ENCODE measurements at regions not wholly inside any gene's neighbourhood (a gene's known extent, or its start where the extent isn't known, plus 50 kb on each side); places are given as distances from the start of the nearest gene placed in this dataset.
"Not testable (repeated sequence)": the region's sequence is repeated elsewhere in the genome, so short reads cannot be mapped to it uniquely, and the experiment has no call there.

DNA sequence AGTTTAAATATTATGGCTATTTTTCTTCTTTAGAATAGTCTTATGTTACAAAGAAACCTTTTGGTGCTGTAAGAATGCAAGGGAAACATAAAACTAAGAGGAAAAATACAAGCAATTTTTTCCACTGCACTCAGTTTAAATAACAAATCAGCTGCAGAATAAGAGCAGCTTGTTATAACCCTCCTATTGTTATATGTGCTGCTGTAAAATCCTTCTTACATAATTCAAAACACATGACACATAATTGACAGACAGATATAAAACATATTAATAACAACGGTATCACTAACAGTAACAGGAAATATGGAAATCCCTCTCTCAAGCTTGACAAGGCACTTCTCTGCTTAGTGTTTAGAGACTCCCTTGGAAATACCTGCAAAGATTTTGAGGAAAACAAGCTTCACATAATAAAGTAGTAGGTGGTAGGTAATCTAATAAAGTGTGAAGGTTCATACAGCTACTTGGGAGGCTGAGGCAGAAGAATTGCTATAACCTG, 385.3 kb upstream of the HS3ST1 start:
- Mint-ChIP-seq H3K4me1 (no peaks in the 10 kb centered on the region), H3K27ac (no peak overlapping the region), H3K4me3 (no peak overlapping the region), H3K9me3 (ENCODE audit: insufficient read depth) (no peaks in the 10 kb centered on the region), H3K27me3 (no peaks in the 10 kb centered on the region)
- DNase-seq, result no peak
- no peak overlapping the region for H3K9ac ChIP-seq (ENCODE audit: low read length)
- TF ChIP-seq, protein P1, sequence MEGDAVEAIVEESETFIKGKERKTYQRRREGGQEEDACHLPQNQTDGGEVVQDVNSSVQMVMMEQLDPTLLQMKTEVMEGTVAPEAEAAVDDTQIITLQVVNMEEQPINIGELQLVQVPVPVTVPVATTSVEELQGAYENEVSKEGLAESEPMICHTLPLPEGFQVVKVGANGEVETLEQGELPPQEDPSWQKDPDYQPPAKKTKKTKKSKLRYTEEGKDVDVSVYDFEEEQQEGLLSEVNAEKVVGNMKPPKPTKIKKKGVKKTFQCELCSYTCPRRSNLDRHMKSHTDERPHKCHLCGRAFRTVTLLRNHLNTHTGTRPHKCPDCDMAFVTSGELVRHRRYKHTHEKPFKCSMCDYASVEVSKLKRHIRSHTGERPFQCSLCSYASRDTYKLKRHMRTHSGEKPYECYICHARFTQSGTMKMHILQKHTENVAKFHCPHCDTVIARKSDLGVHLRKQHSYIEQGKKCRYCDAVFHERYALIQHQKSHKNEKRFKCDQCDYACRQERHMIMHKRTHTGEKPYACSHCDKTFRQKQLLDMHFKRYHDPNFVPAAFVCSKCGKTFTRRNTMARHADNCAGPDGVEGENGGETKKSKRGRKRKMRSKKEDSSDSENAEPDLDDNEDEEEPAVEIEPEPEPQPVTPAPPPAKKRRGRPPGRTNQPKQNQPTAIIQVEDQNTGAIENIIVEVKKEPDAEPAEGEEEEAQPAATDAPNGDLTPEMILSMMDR (IDR thresholded peaks at IDR 0.05), result no peak
- TF ChIP-seq EZH2 (IDR thresholded peaks at IDR 0.05; ENCODE audit: borderline replicate concordance, insufficient read depth, low read depth, low read length, poor library complexity, severe bottlenecking), result no peak
- CTCF ChIA-PET, result no interaction called here
- H3K36me3 ChIP-seq (replicated peaks in 1 of 2; ENCODE audit: control extremely low read depth in 1 of 2, control insufficient read depth in 1 of 2, extremely low read depth in 1 of 2, insufficient read depth in 2 of 2, low read length in 1 of 2), result no peaks in the 10 kb centered on the region
- H3K9me3 ChIP-seq (ENCODE audit: control extremely low read depth in 1 of 3, control insufficient read depth in 2 of 3, insufficient read depth in 1 of 3, low read length in 2 of 3), result no peaks in the 10 kb centered on the region
- H4K20me1 ChIP-seq (ENCODE audit: control insufficient read depth, insufficient read depth, low read length, poor library complexity, severe bottlenecking), result no peaks in the 10 kb centered on the region
- ATAC-seq (ENCODE audit: low read depth), result no peak
- H3K27ac ChIP-seq (ENCODE audit: low read length in 2 of 2), result no peak overlapping the region
- POLR2A ChIA-PET, result no interaction called here
- no peak overlapping the region for H3K4me2 ChIP-seq (replicated peaks; ENCODE audit: low read depth, low read length, poor library complexity, severe bottlenecking)
- intact Hi-C loops (cut with micrococcal nuclease), result no loop called here
- no peaks in the 10 kb centered on the region for H3K27me3 ChIP-seq (replicated peaks in 1 of 4; ENCODE audit: control extremely low read depth in 1 of 4, control insufficient read depth in 3 of 4, insufficient read depth in 4 of 4, low read length in 3 of 4)
- no peak overlapping the region for H2AFZ ChIP-seq (ENCODE audit: insufficient read depth, low read depth, low read length, poor library complexity, severe bottlenecking)
- WGBS (ENCODE audit: insufficient coverage), result no CpG with 5 or more reads among the region's 1 CpG
- H3K4me3 ChIP-seq (ENCODE audit: control extremely low read depth in 1 of 5, extremely low read depth in 1 of 5, insufficient read depth in 1 of 5, low read depth in 2 of 5, low read length in 4 of 5), result no peak overlapping the region
- no peaks in the 10 kb centered on the region for H3K4me1 ChIP-seq (ENCODE audit: control insufficient read depth in 2 of 2, insufficient read depth in 2 of 2, low read length in 2 of 2)
- no peaks in the 10 kb centered on the region for H3K79me2 ChIP-seq (ENCODE audit: control insufficient read depth, insufficient read depth, low read length)

DNA sequence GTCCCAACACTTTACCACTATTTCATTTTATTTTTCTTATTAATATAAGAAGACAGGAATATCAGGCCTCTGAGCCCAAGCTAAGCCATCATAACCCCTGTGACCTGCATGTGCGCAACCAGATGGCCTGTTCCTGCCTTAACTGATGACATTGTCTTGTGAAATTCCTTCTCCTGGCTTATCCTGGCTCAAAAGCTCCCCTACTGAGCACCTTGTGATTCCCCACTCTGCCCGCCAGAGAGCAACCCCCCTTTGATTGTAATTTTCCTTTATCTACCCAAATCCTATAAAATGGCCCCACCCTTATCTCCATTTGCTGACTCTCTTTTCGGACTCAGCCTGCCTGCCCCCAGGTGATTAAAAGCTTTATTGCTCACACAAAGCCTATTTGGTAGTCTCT, 382.8 kb upstream of the HS3ST1 start:
- H3K27ac ChIP-seq (ENCODE audit: low read length in 2 of 2); H3K4me3 ChIP-seq (ENCODE audit: control extremely low read depth in 1 of 5, extremely low read depth in 1 of 5, insufficient read depth in 1 of 5, low read depth in 2 of 5, low read length in 4 of 5); CTCF ChIA-PET; H3K9me3 ChIP-seq (ENCODE audit: control extremely low read depth in 1 of 3, control insufficient read depth in 2 of 3, insufficient read depth in 1 of 3, low read length in 2 of 3); H3K4me2 ChIP-seq (replicated peaks; ENCODE audit: low read depth, low read length, poor library complexity, severe bottlenecking); intact Hi-C loops (cut with micrococcal nuclease); ATAC-seq (ENCODE audit: low read depth); H3K4me1 Mint-ChIP-seq; H3K4me1 ChIP-seq (ENCODE audit: control insufficient read depth in 2 of 2, insufficient read depth in 2 of 2, low read length in 2 of 2); H3K9me3 Mint-ChIP-seq (ENCODE audit: insufficient read depth); POLR2A ChIA-PET; DNase-seq; H3K27ac Mint-ChIP-seq; H3K36me3 ChIP-seq (replicated peaks in 1 of 2; ENCODE audit: control extremely low read depth in 1 of 2, control insufficient read depth in 1 of 2, extremely low read depth in 1 of 2, insufficient read depth in 2 of 2, low read length in 1 of 2); H3K9ac ChIP-seq (ENCODE audit: low read length); H4K20me1 ChIP-seq (ENCODE audit: control insufficient read depth, insufficient read depth, low read length, poor library complexity, severe bottlenecking); H3K4me3 Mint-ChIP-seq; H2AFZ ChIP-seq (ENCODE audit: insufficient read depth, low read depth, low read length, poor library complexity, severe bottlenecking); H3K27me3 Mint-ChIP-seq; H3K79me2 ChIP-seq (ENCODE audit: control insufficient read depth, insufficient read depth, low read length); H3K27me3 ChIP-seq (replicated peaks in 1 of 4; ENCODE audit: control extremely low read depth in 1 of 4, control insufficient read depth in 3 of 4, insufficient read depth in 4 of 4, low read length in 3 of 4): not testable (repeated sequence)
- 100% methylated on average over 2 of the region's 3 CpGs for WGBS (ENCODE audit: insufficient coverage)

Data from B cell (primary cell).